MG63 (cell line): ENCODE measurements at regions not wholly inside any gene's neighbourhood (a gene's known extent, or its start where the extent isn't known, plus 50 kb on each side); places are given as distances from the start of the nearest gene placed in this dataset.

Source experiments
- DNase-seq: peaks from one replicate; pipeline ENCODE4 v3.0.0-alpha.2; 2020
- H3K27me3 ChIP-seq: fragments of 250-450 bp; sonication (Bioruptor Pico); 2 replicates; pipeline ENCODE4 v1.5.1; 2020; ENCODE audit warnings: mild to moderate bottlenecking, moderate library complexity
- H3K36me3 ChIP-seq: fragments of 250-450 bp; sonication (Bioruptor Pico); 2 replicates; pipeline ENCODE4 v1.5.1; 2020; ENCODE audit warnings: mild to moderate bottlenecking, moderate library complexity
- H3K4me3 ChIP-seq: fragments of 250-450 bp; sonication (Bioruptor Pico); 2 replicates; pipeline ENCODE4 v1.5.1; 2020; ENCODE audit warnings: mild to moderate bottlenecking, moderate library complexity
- H3K9me3 ChIP-seq: fragments of 250-450 bp; sonication (Bioruptor Pico); 2 replicates; pipeline ENCODE4 v1.5.1; 2020; ENCODE audit warnings: mild to moderate bottlenecking, moderate library complexity

- H3K27me3 ChIP-seq: no peaks in the 10 kb centered on the region
- DNase-seq: no peak
- H3K9me3 ChIP-seq: no peaks in the 10 kb centered on the region
- H3K4me3 ChIP-seq: no peak overlapping the region
- H3K36me3 ChIP-seq: no peaks in the 10 kb centered on the region
Measured at GRCh38 chr7:113825832-113826231, 93.0 kb downstream of the PPP1R3A start.

GRCh38 chr7:113824117-113824823, 94.5 kb downstream of the PPP1R3A start:
- H3K4me3 ChIP-seq: no peak overlapping the region

GRCh38 chr7:113819474-113819873, 99.3 kb downstream of the PPP1R3A start:
- Histone ChIP-seq H3K9me3 (no peaks in the 10 kb centered on the region), H3K27me3 (no peaks in the 10 kb centered on the region), H3K36me3 (no peaks in the 10 kb centered on the region), H3K4me3 (no peak overlapping the region)
- DNase-seq: no peak

More at GRCh38 chr7:113824117-113824823, 94.5 kb downstream of the PPP1R3A start:
- H3K27me3 ChIP-seq: no peaks in the 10 kb centered on the region
- no peak for DNase-seq
- no peaks in the 10 kb centered on the region for H3K36me3 ChIP-seq
- no peaks in the 10 kb centered on the region for H3K9me3 ChIP-seq

GRCh38 chr7:113816639-113817038, 102.2 kb downstream of the PPP1R3A start:
- no peaks in the 10 kb centered on the region for H3K9me3 ChIP-seq
- no peaks in the 10 kb centered on the region for H3K36me3 ChIP-seq
- no peaks in the 10 kb centered on the region for H3K27me3 ChIP-seq
- no peak overlapping the region for H3K4me3 ChIP-seq
- DNase-seq: no peak

- Histone ChIP-seq H3K27me3 (no peaks in the 10 kb centered on the region), H3K4me3 (no peak overlapping the region), H3K9me3 (no peaks in the 10 kb centered on the region), H3K36me3 (no peaks in the 10 kb centered on the region)
- no peak for DNase-seq
Measured at GRCh38 chr7:113813471-113813870, 105.3 kb downstream of the PPP1R3A start.

- Histone ChIP-seq H3K9me3 (no peaks in the 10 kb centered on the region), H3K36me3 (no peaks in the 10 kb centered on the region), H3K27me3 (no peaks in the 10 kb centered on the region), H3K4me3 (no peak overlapping the region)
- no peak for DNase-seq
Measured at GRCh38 chr7:113812591-113813255, 106.1 kb downstream of the PPP1R3A start.

- no peak overlapping the region for H3K4me3 ChIP-seq
- no peaks in the 10 kb centered on the region for H3K9me3 ChIP-seq
- DNase-seq: no peak
Measured at GRCh38 chr7:113810080-113810744, 108.6 kb downstream of the PPP1R3A start.

GRCh38 chr7:113809581-113809980, 109.2 kb downstream of the PPP1R3A start:
- no peaks in the 10 kb centered on the region for H3K9me3 ChIP-seq
- H3K27me3 ChIP-seq: no peaks in the 10 kb centered on the region
- H3K4me3 ChIP-seq: no peak overlapping the region
- H3K36me3 ChIP-seq: no peaks in the 10 kb centered on the region
- no peak for DNase-seq

More at GRCh38 chr7:113810080-113810744, 108.6 kb downstream of the PPP1R3A start:
- H3K27me3 ChIP-seq: no peaks in the 10 kb centered on the region
- H3K36me3 ChIP-seq: no peaks in the 10 kb centered on the region

- Histone ChIP-seq H3K27me3 (no peaks in the 10 kb centered on the region), H3K9me3 (no peaks in the 10 kb centered on the region), H3K4me3 (no peak overlapping the region), H3K36me3 (no peaks in the 10 kb centered on the region)
- no peak for DNase-seq
Measured at GRCh38 chr7:113806633-113807327, 112.0 kb downstream of the PPP1R3A start.

- Histone ChIP-seq H3K4me3 (no peak overlapping the region), H3K36me3 (no peaks in the 10 kb centered on the region), H3K9me3 (no peaks in the 10 kb centered on the region), H3K27me3 (no peaks in the 10 kb centered on the region)
- no peak for DNase-seq
Measured at GRCh38 chr7:113805976-113806375, 112.8 kb downstream of the PPP1R3A start.

GRCh38 chr7:113804475-113805095, 114.2 kb downstream of the PPP1R3A start:
- DNase-seq: no peak
- no peak overlapping the region for H3K4me3 ChIP-seq
- no peaks in the 10 kb centered on the region for H3K36me3 ChIP-seq
- no peaks in the 10 kb centered on the region for H3K27me3 ChIP-seq
- H3K9me3 ChIP-seq: no peaks in the 10 kb centered on the region

GRCh38 chr7:113801751-113802150, 117.1 kb downstream of the PPP1R3A start:
- Histone ChIP-seq H3K36me3 (no peaks in the 10 kb centered on the region), H3K27me3 (no peaks in the 10 kb centered on the region), H3K9me3 (no peaks in the 10 kb centered on the region), H3K4me3 (no peak overlapping the region)
- DNase-seq: no peak

GRCh38 chr7:113800826-113801225, 118.0 kb downstream of the PPP1R3A start:
- no peak for DNase-seq
- Histone ChIP-seq H3K27me3 (no peaks in the 10 kb centered on the region), H3K9me3 (no peaks in the 10 kb centered on the region), H3K36me3 (no peaks in the 10 kb centered on the region), H3K4me3 (no peak overlapping the region)

- no peaks in the 10 kb centered on the region for H3K27me3 ChIP-seq
- no peaks in the 10 kb centered on the region for H3K36me3 ChIP-seq
- H3K9me3 ChIP-seq: no peaks in the 10 kb centered on the region
- DNase-seq: no peak
- H3K4me3 ChIP-seq: no peak overlapping the region
Measured at GRCh38 chr7:113799896-113800295, 118.9 kb downstream of the PPP1R3A start.

- Histone ChIP-seq H3K36me3 (no peaks in the 10 kb centered on the region), H3K9me3 (no peaks in the 10 kb centered on the region), H3K27me3 (no peaks in the 10 kb centered on the region), H3K4me3 (no peak overlapping the region)
- DNase-seq: no peak
Measured at GRCh38 chr7:113797420-113798010, 121.3 kb downstream of the PPP1R3A start.

- Histone ChIP-seq H3K27me3 (no peaks in the 10 kb centered on the region), H3K36me3 (no peaks in the 10 kb centered on the region), H3K4me3 (no peak overlapping the region), H3K9me3 (no peaks in the 10 kb centered on the region)
- DNase-seq: no peak
Measured at GRCh38 chr7:113796557-113796956, 122.3 kb downstream of the PPP1R3A start.
